Transverse colon (tissue), 4 donors: ENCODE measurements at regions not wholly inside any gene's neighbourhood (a gene's known extent, or its start where the extent isn't known, plus 50 kb on each side); places are given as distances from the start of the nearest gene placed in this dataset.

Experiments used
- DNase-seq: peaks from one replicate; pipeline ENCODE4 v3.0.0-alpha.2; 2019
- H3K27ac ChIP-seq, 4 donors: fragments of 200-600 bp; sonication (generic); 2 replicates each; pipeline ENCODE4 v1.5.1; 2016 to 2018; ENCODE audit warnings: inconsistent platforms in 4 of 4
- H3K27me3 ChIP-seq: fragments of 200-600 bp; sonication (generic); 2 replicates; pipeline ENCODE4 v1.5.1; 2017; ENCODE audit warnings: inconsistent platforms
- H3K36me3 ChIP-seq, 4 donors: fragments of 200-600 bp; sonication (generic); 2 replicates each; pipeline ENCODE4 v1.5.1; 2017 to 2019; ENCODE audit warnings: inconsistent platforms in 4 of 4
- H3K4me1 ChIP-seq, 4 donors: fragments of 200-600 bp; sonication (generic); 2 replicates each; pipeline ENCODE4 v1.5.1; 2017 to 2020; ENCODE audit warnings: inconsistent platforms in 4 of 4
- H3K4me3 ChIP-seq, 4 donors: fragments of 200-600 bp; sonication (generic); 1 replicate in 1 of 4; 2 replicates in 3 of 4; pipeline versions ENCODE4 v1.5.1 to v1.6.1; 2017 to 2019; ENCODE audit warnings: inconsistent platforms in 4 of 4
- H3K9me3 ChIP-seq, 2 donors: fragments of 200-600 bp; sonication (generic); 2 replicates each; pipeline ENCODE4 v1.5.1; 2017 to 2019; ENCODE audit warnings: inconsistent platforms in 2 of 2
- EP300 ChIP-seq: sonication (generic); formaldehyde crosslinking; IDR thresholded peaks from one replicate; pipeline ENCODE4 v1.6.1; 2017; ENCODE audit warnings: antibody characterized with exemption, low read depth
- POLR2A ChIP-seq: fragments of 450-650 bp; IDR thresholded peaks from one replicate; pipeline ENCODE4 v1.6.1; 2016; ENCODE audit warnings: antibody characterized with exemption, mild to moderate bottlenecking, moderate library complexity
- POLR2AphosphoS5 ChIP-seq, 3 donors: sonication (generic); formaldehyde crosslinking; IDR thresholded peaks; one replicate each; pipeline ENCODE4 v1.6.1; 2016; ENCODE audit warnings: antibody characterized with exemption in 3 of 3
- WGBS, 2 donors: methylation state at CpG; one replicate each; pipeline ENCODE4 v1.1.5; 2018; ENCODE audit warnings: low coverage in 1 of 2; 5-methylcytosine and 5-hydroxymethylcytosine counted together
- in situ Hi-C, 4 donors: fragments of 200-750 bp; cut with MboI; loops; one replicate each; pipeline versions ENCODE4 v1.15.0 to v1.15.1; 2017; ENCODE audit warnings: low sequenced_read_pairs in 3 of 4, low pct_ligation_motif_present in 1 of 4, low pct_unique_long_range_greater_than_20kb in 1 of 4
- intact Hi-C: fragments of 100-400 bp; cut with DNase I; formaldehyde crosslinking; loops from one replicate; pipeline ENCODE4 v1.15.1; 2023; ENCODE audit warnings: low total_unique reads
- TF ChIP-seq, protein P1 (sequence below), 5 experiments: fragments of 200-600 bp in 3 of 5; fragments of 450-650 bp in 2 of 5; sonication (generic) in 3 of 5; IDR thresholded peaks; 1 replicate in 2 of 5; 2 replicates in 3 of 5; pipeline ENCODE4 v1.5.1; 2016 to 2017; ENCODE audit warnings: antibody characterized with exemption in 5 of 5, inconsistent platforms in 3 of 5, mild to moderate bottlenecking in 2 of 5, moderate library complexity in 1 of 5

DNA sequence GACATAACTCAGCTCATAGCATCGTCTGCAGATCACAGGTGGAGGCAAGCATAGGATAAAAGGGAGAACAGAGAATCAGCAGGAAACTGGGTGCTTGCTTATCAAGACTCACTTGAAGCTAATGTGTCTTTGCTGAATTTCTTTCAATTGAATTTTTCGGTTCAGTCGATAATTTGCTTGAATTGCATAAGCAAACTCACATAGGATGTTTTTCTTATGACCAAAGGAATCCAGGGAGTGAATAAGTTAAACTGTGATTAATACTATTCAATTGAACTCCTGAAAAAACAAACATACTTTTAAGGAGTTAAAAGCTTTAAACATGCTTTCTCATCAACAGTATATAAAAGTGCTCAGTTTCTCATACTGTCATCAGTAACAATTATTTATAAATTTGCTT lies 707.1 kb upstream of the ACVR2A start:
- WGBS, 2 donors: 89 to 96% methylated on average over 3 of the region's 3 CpGs
- H3K27me3 ChIP-seq: no peaks in the 10 kb centered on the region
- intact Hi-C loops (no loop called here), in situ Hi-C loops (no loop called here)
- no peaks in the 10 kb centered on the region for H3K36me3 ChIP-seq
- DNase-seq: no peak
- no peaks in the 10 kb centered on the region for H3K4me1 ChIP-seq
- H3K4me3 ChIP-seq: no peak overlapping the region
- no peak for TF ChIP-seq EP300
- TF ChIP-seq POLR2AphosphoS5 (IDR thresholded peaks at IDR 0.05): no peak
- TF ChIP-seq POLR2A: no peak
- TF ChIP-seq, protein P1, sequence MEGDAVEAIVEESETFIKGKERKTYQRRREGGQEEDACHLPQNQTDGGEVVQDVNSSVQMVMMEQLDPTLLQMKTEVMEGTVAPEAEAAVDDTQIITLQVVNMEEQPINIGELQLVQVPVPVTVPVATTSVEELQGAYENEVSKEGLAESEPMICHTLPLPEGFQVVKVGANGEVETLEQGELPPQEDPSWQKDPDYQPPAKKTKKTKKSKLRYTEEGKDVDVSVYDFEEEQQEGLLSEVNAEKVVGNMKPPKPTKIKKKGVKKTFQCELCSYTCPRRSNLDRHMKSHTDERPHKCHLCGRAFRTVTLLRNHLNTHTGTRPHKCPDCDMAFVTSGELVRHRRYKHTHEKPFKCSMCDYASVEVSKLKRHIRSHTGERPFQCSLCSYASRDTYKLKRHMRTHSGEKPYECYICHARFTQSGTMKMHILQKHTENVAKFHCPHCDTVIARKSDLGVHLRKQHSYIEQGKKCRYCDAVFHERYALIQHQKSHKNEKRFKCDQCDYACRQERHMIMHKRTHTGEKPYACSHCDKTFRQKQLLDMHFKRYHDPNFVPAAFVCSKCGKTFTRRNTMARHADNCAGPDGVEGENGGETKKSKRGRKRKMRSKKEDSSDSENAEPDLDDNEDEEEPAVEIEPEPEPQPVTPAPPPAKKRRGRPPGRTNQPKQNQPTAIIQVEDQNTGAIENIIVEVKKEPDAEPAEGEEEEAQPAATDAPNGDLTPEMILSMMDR (IDR thresholded peaks at IDR 0.05): no peak
- H3K9me3 ChIP-seq: no peaks in the 10 kb centered on the region
- H3K27ac ChIP-seq: no peak overlapping the region

DNA sequence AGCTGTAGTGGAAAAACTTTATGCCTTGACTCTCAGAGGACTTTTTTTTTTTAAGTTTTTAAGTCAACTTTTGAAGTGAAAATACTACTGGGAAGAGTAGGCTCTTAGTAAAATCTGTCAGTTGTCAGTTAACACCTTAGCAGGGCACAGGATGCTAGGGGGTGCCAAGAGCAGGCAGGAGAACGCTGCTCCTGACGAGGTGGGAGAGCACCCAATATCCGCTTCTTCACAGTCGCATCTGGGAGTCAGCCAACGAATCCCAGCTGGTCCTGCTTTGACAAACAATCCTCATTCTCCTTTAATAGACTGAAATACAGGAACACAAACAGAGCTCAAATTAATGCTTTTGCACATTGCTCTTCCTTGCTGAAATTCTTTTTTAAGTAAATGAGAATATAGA lies 709.5 kb upstream of the ACVR2A start:
- no peaks in the 10 kb centered on the region for H3K27me3 ChIP-seq
- in situ Hi-C loops (no loop called here), intact Hi-C loops (no loop called here)
- H3K27ac ChIP-seq: no peak overlapping the region
- 82 to 100% methylated on average over 1 to 5 of the region's 5 CpGs for WGBS, 2 donors
- no peak overlapping the region for H3K4me3 ChIP-seq
- H3K36me3 ChIP-seq: no peaks in the 10 kb centered on the region
- H3K9me3 ChIP-seq: no peaks in the 10 kb centered on the region
- DNase-seq: no peak
- TF ChIP-seq POLR2AphosphoS5 (IDR thresholded peaks at IDR 0.05): no peak
- no peak for TF ChIP-seq EP300
- TF ChIP-seq, protein P1 (IDR thresholded peaks at IDR 0.05): no peak
- no peak for TF ChIP-seq POLR2A
- no peaks in the 10 kb centered on the region for H3K4me1 ChIP-seq

DNA sequence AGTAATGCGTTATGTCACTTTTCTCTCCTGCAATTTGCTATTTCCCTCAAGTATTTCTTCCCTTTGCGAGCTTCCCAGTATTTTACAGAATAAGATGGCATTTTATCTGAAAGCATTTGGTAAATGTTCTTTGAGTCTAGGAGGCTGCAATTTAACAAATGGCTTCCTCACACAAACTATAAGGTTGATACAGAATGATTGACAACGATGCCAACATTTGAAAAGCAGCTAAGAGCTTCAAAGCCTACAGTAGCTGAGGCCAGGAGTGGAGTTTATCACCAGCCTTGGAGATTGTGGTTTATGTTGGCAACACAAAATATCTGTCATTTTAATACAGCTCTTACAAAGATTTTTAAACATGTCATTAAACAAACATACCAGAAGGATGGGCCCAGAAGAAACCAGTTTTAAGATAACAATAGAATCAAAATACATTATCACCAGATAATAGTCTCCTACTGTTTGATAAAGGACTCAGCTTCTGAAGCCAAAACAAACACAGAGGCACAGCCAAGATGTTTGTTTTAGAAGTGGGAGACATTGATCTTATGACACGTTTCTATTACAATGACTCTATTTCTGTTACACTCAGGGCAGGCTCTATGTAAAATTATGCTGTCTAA lies 711.4 kb upstream of the ACVR2A start:
- no peaks in the 10 kb centered on the region for H3K27me3 ChIP-seq
- in situ Hi-C loops: no loop called here
- H3K4me1 ChIP-seq: no peaks in the 10 kb centered on the region
- H3K4me3 ChIP-seq: no peak overlapping the region
- no peaks in the 10 kb centered on the region for H3K36me3 ChIP-seq
- 63 to 78% methylated on average over 3 to 4 of the region's 4 CpGs for WGBS, 2 donors
- no peak for TF ChIP-seq POLR2A
- TF ChIP-seq POLR2AphosphoS5 (IDR thresholded peaks at IDR 0.05): no peak
- TF ChIP-seq, protein P1 (IDR thresholded peaks at IDR 0.05): no peak
- no peak for TF ChIP-seq EP300
- no peak overlapping the region for H3K27ac ChIP-seq
- DNase-seq: no peak
- H3K9me3 ChIP-seq: no peaks in the 10 kb centered on the region
- intact Hi-C loops: no loop called here

DNA sequence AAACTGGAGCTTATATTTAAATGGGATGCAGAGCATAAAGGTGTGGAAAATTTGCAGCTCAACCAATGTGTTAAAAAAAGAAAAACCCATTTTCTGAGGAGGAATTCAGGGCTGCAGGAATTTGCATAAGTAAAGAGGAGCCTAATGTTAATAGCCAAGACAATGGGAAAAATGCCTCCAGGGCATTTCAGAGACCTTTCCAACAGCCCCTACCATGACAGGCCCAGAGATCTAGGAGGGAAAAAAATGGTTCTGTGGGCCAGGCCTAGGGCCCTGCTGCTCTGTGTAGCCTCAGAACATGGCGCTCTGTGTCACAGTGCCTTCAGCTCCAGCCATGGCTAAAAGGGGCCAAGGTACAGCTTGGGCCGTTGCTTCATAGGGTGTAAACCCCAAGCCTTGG lies 719.7 kb upstream of the ACVR2A start:
- 92% methylated on average over 2 of the region's 2 CpGs; no CpG with 5 or more reads in 1 of the 2 donors for WGBS, 2 donors
- TF ChIP-seq POLR2A (no peak), POLR2AphosphoS5 (IDR thresholded peaks at IDR 0.05) (no peak), EP300 (no peak)
- TF ChIP-seq, protein P1 (IDR thresholded peaks at IDR 0.05): no peak
- Histone ChIP-seq H3K9me3 (no peaks in the 10 kb centered on the region), H3K4me1 (no peaks in the 10 kb centered on the region), H3K4me3 (no peak overlapping the region), H3K36me3 (no peaks in the 10 kb centered on the region), H3K27me3 (no peaks in the 10 kb centered on the region), H3K27ac (no peak overlapping the region)
- DNase-seq: no peak
- intact Hi-C loops (no loop called here), in situ Hi-C loops (no loop called here)
